ENCODE measurements at regions not wholly inside any gene's neighbourhood (a gene's known extent, or its start where the extent isn't known, plus 50 kb on each side); places are given as distances from the start of the nearest gene placed in this dataset.
A peak's percentile ranks its signal among the peaks of the same experiment; 100 is the strongest.

GRCh38 chr5:93161661-93162654 lies 419.1 kb downstream of the NR2F1-AS1 start:
- Histone ChIP-seq H3K14ac (ENCODE audit: low read length) (no peak overlapping the region), H3K4me3 (ENCODE audit: low read depth, low read length) (no peak overlapping the region), H2AK5ac (ENCODE audit: low read length) (no peak overlapping the region), H4K12ac (ENCODE audit: low read depth, low read length) (no peak overlapping the region), H2BK120ac (ENCODE audit: insufficient read depth, low read length, poor library complexity) (no peak overlapping the region), H2AFZ (ENCODE audit: insufficient read depth, low read length, poor library complexity) (no peak overlapping the region), H3K9me3 (ENCODE audit: insufficient read depth, low read depth, low read length) (no peaks in the 10 kb centered on the region), H2BK5ac (ENCODE audit: low read depth, low read length, poor library complexity) (no peak overlapping the region), H3K27me3 (ENCODE audit: insufficient read depth, low read length) (no peaks in the 10 kb centered on the region), H3K23ac (ENCODE audit: low read length) (no peak overlapping the region), H2BK12ac (ENCODE audit: low read length) (no peak overlapping the region), H3K18ac (ENCODE audit: low read length) (no peak overlapping the region), H3K36me3 (ENCODE audit: control insufficient read depth in 1 of 2, insufficient read depth in 2 of 2, low read length in 2 of 2) (no peaks in the 10 kb centered on the region), H3K4me1 (ENCODE audit: control insufficient read depth in 1 of 2, insufficient read depth in 2 of 2, low read length in 2 of 2) (peaks cover 3 to 4% of the 10 kb centered on the region in 2 experiments), H4K91ac (ENCODE audit: low read depth, low read length) (peak overlapping the region; percentile 1), H3K9ac (ENCODE audit: low read length) (no peak overlapping the region), H3K79me2 (ENCODE audit: control insufficient read depth, insufficient read depth, low read length, poor library complexity) (no peaks in the 10 kb centered on the region), H3K27ac (ENCODE audit: low read depth, low read length) (peak overlapping the region; percentile 8), H3K79me1 (ENCODE audit: low read length) (no peaks in the 10 kb centered on the region), H4K8ac (ENCODE audit: low read depth, low read length) (no peak overlapping the region), H3K4ac (ENCODE audit: low read depth, low read length) (no peak overlapping the region), H3K4me2 (ENCODE audit: low read length) (no peak overlapping the region)
- no CpG with 5 or more reads among the region's 1 CpG for WGBS (ENCODE audit: extremely low coverage, insufficient coverage, insufficient read length)
- DNase-seq: no peak

GRCh38 chr5:93158841-93159240 lies 422.2 kb downstream of the NR2F1-AS1 start:
- no peaks in the 10 kb centered on the region for H3K79me2 ChIP-seq (ENCODE audit: control insufficient read depth, insufficient read depth, low read length, poor library complexity)
- no peak overlapping the region for H3K9ac ChIP-seq (ENCODE audit: low read length)
- no peak overlapping the region for H4K12ac ChIP-seq (ENCODE audit: low read depth, low read length)
- H3K14ac ChIP-seq (ENCODE audit: low read length): no peak overlapping the region
- no peak overlapping the region for H2AFZ ChIP-seq (ENCODE audit: insufficient read depth, low read length, poor library complexity)
- H3K79me1 ChIP-seq (ENCODE audit: low read length): no peaks in the 10 kb centered on the region
- H3K23ac ChIP-seq (ENCODE audit: low read length): no peak overlapping the region
- H3K9me3 ChIP-seq (ENCODE audit: insufficient read depth, low read depth, low read length): no peaks in the 10 kb centered on the region
- DNase-seq: no peak
- H3K4me3 ChIP-seq (ENCODE audit: low read depth, low read length): no peak overlapping the region
- no peak overlapping the region for H3K4ac ChIP-seq (ENCODE audit: low read depth, low read length)
- no peak overlapping the region for H3K27ac ChIP-seq (ENCODE audit: low read depth, low read length)
- H3K36me3 ChIP-seq (ENCODE audit: control insufficient read depth in 1 of 2, insufficient read depth in 2 of 2, low read length in 2 of 2): no peaks in the 10 kb centered on the region
- H3K4me1 ChIP-seq (ENCODE audit: control insufficient read depth in 1 of 2, insufficient read depth in 2 of 2, low read length in 2 of 2): peaks cover 3 to 4% of the 10 kb centered on the region in 2 experiments
- no peak overlapping the region for H3K4me2 ChIP-seq (ENCODE audit: low read length)
- H2BK12ac ChIP-seq (ENCODE audit: low read length): no peak overlapping the region
- WGBS (ENCODE audit: extremely low coverage, insufficient coverage, insufficient read length): no CpG with 5 or more reads among the region's 3 CpGs
- no peak overlapping the region for H4K91ac ChIP-seq (ENCODE audit: low read depth, low read length)
- no peak overlapping the region for H2BK120ac ChIP-seq (ENCODE audit: insufficient read depth, low read length, poor library complexity)
- H2AK5ac ChIP-seq (ENCODE audit: low read length): no peak overlapping the region
- H3K18ac ChIP-seq (ENCODE audit: low read length): no peak overlapping the region
- H4K8ac ChIP-seq (ENCODE audit: low read depth, low read length): no peak overlapping the region
- no peak overlapping the region for H2BK5ac ChIP-seq (ENCODE audit: low read depth, low read length, poor library complexity)
- H3K27me3 ChIP-seq (ENCODE audit: insufficient read depth, low read length): no peaks in the 10 kb centered on the region

- Histone ChIP-seq H2BK120ac (ENCODE audit: insufficient read depth, low read length, poor library complexity) (no peak overlapping the region), H3K36me3 (ENCODE audit: control insufficient read depth in 1 of 2, insufficient read depth in 2 of 2, low read length in 2 of 2) (no peaks in the 10 kb centered on the region), H3K4ac (ENCODE audit: low read depth, low read length) (no peak overlapping the region), H3K4me3 (ENCODE audit: low read depth, low read length) (no peak overlapping the region), H4K12ac (ENCODE audit: low read depth, low read length) (no peak overlapping the region), H3K4me1 (ENCODE audit: control insufficient read depth in 1 of 2, insufficient read depth in 2 of 2, low read length in 2 of 2) (no peaks in the 10 kb centered on the region), H3K79me2 (ENCODE audit: control insufficient read depth, insufficient read depth, low read length, poor library complexity) (no peaks in the 10 kb centered on the region), H3K4me2 (ENCODE audit: low read length) (no peak overlapping the region), H2AK5ac (ENCODE audit: low read length) (no peak overlapping the region), H3K27me3 (ENCODE audit: insufficient read depth, low read length) (no peaks in the 10 kb centered on the region), H3K23ac (ENCODE audit: low read length) (no peak overlapping the region), H2BK5ac (ENCODE audit: low read depth, low read length, poor library complexity) (no peak overlapping the region), H2AFZ (ENCODE audit: insufficient read depth, low read length, poor library complexity) (no peak overlapping the region), H2BK12ac (ENCODE audit: low read length) (no peak overlapping the region), H3K14ac (ENCODE audit: low read length) (no peak overlapping the region), H3K79me1 (ENCODE audit: low read length) (no peaks in the 10 kb centered on the region), H3K9ac (ENCODE audit: low read length) (no peak overlapping the region), H3K9me3 (ENCODE audit: insufficient read depth, low read depth, low read length) (no peaks in the 10 kb centered on the region), H4K91ac (ENCODE audit: low read depth, low read length) (no peak overlapping the region), H4K8ac (ENCODE audit: low read depth, low read length) (no peak overlapping the region), H3K27ac (ENCODE audit: low read depth, low read length) (no peak overlapping the region), H3K18ac (ENCODE audit: low read length) (no peak overlapping the region)
- WGBS (ENCODE audit: extremely low coverage, insufficient coverage, insufficient read length): no CpG with 5 or more reads among the region's 5 CpGs
- DNase-seq: no peak
These were observed 424.5 kb downstream of the NR2F1-AS1 start for GRCh38 chr5:93156566-93156965.

- Histone ChIP-seq H2BK5ac (ENCODE audit: low read depth, low read length, poor library complexity) (no peak overlapping the region), H3K36me3 (ENCODE audit: control insufficient read depth in 1 of 2, insufficient read depth in 2 of 2, low read length in 2 of 2) (no peaks in the 10 kb centered on the region), H3K9me3 (ENCODE audit: insufficient read depth, low read depth, low read length) (no peaks in the 10 kb centered on the region), H3K27ac (ENCODE audit: low read depth, low read length) (no peak overlapping the region), H2BK120ac (ENCODE audit: insufficient read depth, low read length, poor library complexity) (no peak overlapping the region), H3K4ac (ENCODE audit: low read depth, low read length) (no peak overlapping the region), H4K8ac (ENCODE audit: low read depth, low read length) (no peak overlapping the region), H2BK12ac (ENCODE audit: low read length) (no peak overlapping the region), H3K4me1 (ENCODE audit: control insufficient read depth in 1 of 2, insufficient read depth in 2 of 2, low read length in 2 of 2) (no peaks in the 10 kb centered on the region), H3K79me2 (ENCODE audit: control insufficient read depth, insufficient read depth, low read length, poor library complexity) (no peaks in the 10 kb centered on the region), H4K91ac (ENCODE audit: low read depth, low read length) (no peak overlapping the region), H3K27me3 (ENCODE audit: insufficient read depth, low read length) (no peaks in the 10 kb centered on the region), H3K9ac (ENCODE audit: low read length) (no peak overlapping the region), H3K4me3 (ENCODE audit: low read depth, low read length) (no peak overlapping the region), H2AFZ (ENCODE audit: insufficient read depth, low read length, poor library complexity) (no peak overlapping the region), H3K18ac (ENCODE audit: low read length) (no peak overlapping the region), H3K4me2 (ENCODE audit: low read length) (no peak overlapping the region), H3K23ac (ENCODE audit: low read length) (no peak overlapping the region), H3K14ac (ENCODE audit: low read length) (no peak overlapping the region), H2AK5ac (ENCODE audit: low read length) (no peak overlapping the region), H4K12ac (ENCODE audit: low read depth, low read length) (no peak overlapping the region), H3K79me1 (ENCODE audit: low read length) (no peaks in the 10 kb centered on the region)
- no CpG with 5 or more reads among the region's 1 CpG for WGBS (ENCODE audit: extremely low coverage, insufficient coverage, insufficient read length)
- DNase-seq: no peak
These were observed 426.5 kb downstream of the NR2F1-AS1 start for GRCh38 chr5:93154535-93154934.
